Natural killer cell (primary cell): ENCODE measurements at regions not wholly inside any gene's neighbourhood (a gene's known extent, or its start where the extent isn't known, plus 50 kb on each side); places are given as distances from the start of the nearest gene placed in this dataset.

Experiments
- ATAC-seq, 3 donors: fragments of 150-1000 bp in 2 of 3; fragments of 200-7000 bp in 1 of 3; cut with Tn5 transposase; 1 replicate in 1 of 3; 2 replicates in 2 of 3; pipeline ENCODE4 v1.10.0; 2021; ENCODE audit warnings: mild to moderate bottlenecking in 2 of 3, moderate library complexity in 2 of 3
- DNase-seq, 2 donors: peaks; one replicate each; pipeline versions ENCODE4 v3.0.0 to v3.0.0-alpha.2; 2013 to 2021; ENCODE audit warnings: mixed read lengths in 1 of 2
- H3K27ac ChIP-seq: one replicate; pipeline ENCODE4 v1.5.1; 2013; ENCODE audit warnings: mild to moderate bottlenecking, low read length
- H3K27me3 ChIP-seq: one replicate; pipeline ENCODE4 v1.6.1; 2013; ENCODE audit warnings: low read length; ENCODE audit not compliant: control insufficient read depth, insufficient read depth
- H3K36me3 ChIP-seq: one replicate; pipeline ENCODE4 v1.6.1; 2013; ENCODE audit warnings: low read length; ENCODE audit not compliant: control insufficient read depth, insufficient read depth
- H3K4me1 ChIP-seq: one replicate; pipeline ENCODE4 v1.6.1; 2013; ENCODE audit warnings: low read length; ENCODE audit not compliant: control insufficient read depth, insufficient read depth
- H3K4me3 ChIP-seq: one replicate; pipeline ENCODE4 v1.5.1; 2013; ENCODE audit warnings: low read length
- H3K9me3 ChIP-seq: one replicate; pipeline ENCODE4 v1.6.1; 2013; ENCODE audit warnings: low read length; ENCODE audit not compliant: control insufficient read depth, insufficient read depth
- H3K27ac Mint-ChIP-seq, 2 donors: one replicate each; pipeline ENCODE4 v1.8.0; 2022; ENCODE audit warnings: mild to moderate bottlenecking in 2 of 2, mixed read lengths in 2 of 2, moderate library complexity in 1 of 2
- H3K27me3 Mint-ChIP-seq, 2 donors: one replicate each; pipeline ENCODE4 v1.8.0; 2022; ENCODE audit warnings: low read depth in 2 of 2, mixed read lengths in 2 of 2
- H3K36me3 Mint-ChIP-seq: one replicate; pipeline ENCODE4 v1.8.0; 2022; ENCODE audit warnings: mixed read lengths
- H3K4me1 Mint-ChIP-seq, 2 donors: one replicate each; pipeline ENCODE4 v1.8.0; 2022; ENCODE audit warnings: mixed read lengths in 2 of 2
- H3K4me3 Mint-ChIP-seq: one replicate; pipeline ENCODE4 v1.8.0; 2022; ENCODE audit warnings: mild to moderate bottlenecking, moderate library complexity, mixed read lengths
- H3K9me3 Mint-ChIP-seq, 2 donors: one replicate each; pipeline ENCODE4 v1.8.0; 2022; ENCODE audit warnings: mixed read lengths in 2 of 2
- CTCF ChIP-seq: fragments of 200-600 bp; IDR thresholded peaks from one replicate; pipeline ENCODE4 v1.8.0; 2022; ENCODE audit warnings: antibody characterized with exemption
- WGBS: methylation state at CpG from one replicate; pipeline ENCODE4 v1.1.7; 2013; ENCODE audit warnings: missing lambda C conversion rate; ENCODE audit not compliant: insufficient coverage; 5-methylcytosine and 5-hydroxymethylcytosine counted together
- intact Hi-C: fragments of 100-400 bp; cut with micrococcal nuclease; formaldehyde crosslinking; loops from one replicate; pipeline ENCODE4 v1.14.2; 2022

- Histone ChIP-seq H3K36me3 (no peaks in the 10 kb centered on the region), H3K27ac (no peak overlapping the region), H3K4me1 (no peaks in the 10 kb centered on the region), H3K27me3 (peaks cover 2% of the 10 kb centered on the region), H3K9me3 (no peaks in the 10 kb centered on the region), H3K4me3 (no peak overlapping the region)
- DNase-seq (no peak), ATAC-seq (no peak)
- no peak overlapping the region for H3K27ac Mint-ChIP-seq
- intact Hi-C loops: no loop called here
- H3K4me3 Mint-ChIP-seq: no peak overlapping the region
- H3K27me3 Mint-ChIP-seq: peaks cover 44 to 84% of the 10 kb centered on the region in 2 donors
- H3K36me3 Mint-ChIP-seq: no peaks in the 10 kb centered on the region
- WGBS: 67% methylated on average over 3 of the region's 3 CpGs
- no peaks in the 10 kb centered on the region for H3K9me3 Mint-ChIP-seq
- TF ChIP-seq CTCF: no peak
- H3K4me1 Mint-ChIP-seq: no peaks in the 10 kb centered on the region
Observed at GRCh38 chr12:53887006-53887405, 51.6 kb upstream of the HOXC13 start.

DNA sequence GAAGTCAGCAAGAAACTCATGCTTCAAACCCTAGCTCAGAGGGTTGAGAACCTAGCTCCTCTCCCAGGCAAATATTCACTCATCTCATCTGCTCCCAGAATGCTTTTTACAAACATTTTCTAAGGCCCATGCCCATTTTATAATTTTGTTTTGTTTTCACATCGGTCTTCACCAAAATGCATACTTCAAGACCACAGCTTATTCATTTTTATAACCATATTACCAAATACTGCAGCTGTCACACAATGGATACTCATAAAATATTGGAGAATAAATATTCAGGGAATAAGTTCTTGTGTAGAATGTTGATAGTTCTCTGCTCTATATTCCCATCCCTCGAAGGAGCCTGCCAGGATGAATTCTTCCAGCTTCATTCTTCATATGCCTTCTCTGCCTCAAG is 50.8 kb upstream of the HOXC13 start:
- Mint-ChIP-seq H3K4me3 (no peak overlapping the region), H3K27me3 (peaks cover 40 to 80% of the 10 kb centered on the region in 2 donors), H3K9me3 (no peaks in the 10 kb centered on the region), H3K36me3 (no peaks in the 10 kb centered on the region), H3K4me1 (no peaks in the 10 kb centered on the region), H3K27ac (no peak overlapping the region)
- H3K27ac ChIP-seq: no peak overlapping the region
- ATAC-seq (no peak), DNase-seq (no peak)
- H3K4me1 ChIP-seq: no peaks in the 10 kb centered on the region
- no peaks in the 10 kb centered on the region for H3K9me3 ChIP-seq
- H3K4me3 ChIP-seq: no peak overlapping the region
- no peak for TF ChIP-seq CTCF
- H3K27me3 ChIP-seq: peaks cover 6% of the 10 kb centered on the region
- WGBS: 83% methylated on average over 2 of the region's 2 CpGs
- no peaks in the 10 kb centered on the region for H3K36me3 ChIP-seq
- intact Hi-C loops: no loop called here
